T-helper 1 cell treated with Interleukin-12 subunit alpha and Interleukin-12 subunit beta and Interleukin-4 antibody, amounts not matched to agents 30 ng/mL and 1 ng/mL, for 36 hours (primary cell): ENCODE measurements at regions not wholly inside any gene's neighbourhood (a gene's known extent, or its start where the extent isn't known, plus 50 kb on each side); places are given as distances from the start of the nearest gene placed in this dataset.
"Not testable (repeated sequence)": the region's sequence is repeated elsewhere in the genome, so short reads cannot be mapped to it uniquely, and the experiment has no call there.

Source experiments
- intact Hi-C: fragments of 100-400 bp; cut with micrococcal nuclease; formaldehyde crosslinking; loops from one replicate; pipeline ENCODE4 v1.15.1; 2024

DNA sequence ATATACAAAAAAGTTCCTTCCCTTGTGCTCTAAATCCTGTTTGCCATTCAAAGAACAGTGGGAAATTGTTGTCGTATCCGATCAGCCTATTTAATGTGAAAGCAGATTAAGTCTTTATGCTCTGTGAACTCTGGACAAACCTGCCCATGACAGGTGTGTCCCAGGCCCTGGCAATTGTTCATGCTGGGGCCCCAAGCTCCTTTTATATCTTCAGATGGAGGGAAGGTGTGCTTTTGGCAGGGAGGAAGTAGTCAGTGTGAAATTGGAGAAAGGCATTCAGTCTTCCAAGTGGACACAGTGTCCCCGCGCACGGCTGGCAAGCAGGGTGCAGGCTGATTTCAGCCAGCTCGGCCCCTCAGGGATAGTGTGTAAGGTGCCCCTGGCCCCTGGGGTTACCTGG is 135.1 kb upstream of the F3 start:
- intact Hi-C loops: loop anchor here (10.0 kb wide), 1 partner anchor 1082 kb away; no protein-coding TSS in a partner anchor

DNA sequence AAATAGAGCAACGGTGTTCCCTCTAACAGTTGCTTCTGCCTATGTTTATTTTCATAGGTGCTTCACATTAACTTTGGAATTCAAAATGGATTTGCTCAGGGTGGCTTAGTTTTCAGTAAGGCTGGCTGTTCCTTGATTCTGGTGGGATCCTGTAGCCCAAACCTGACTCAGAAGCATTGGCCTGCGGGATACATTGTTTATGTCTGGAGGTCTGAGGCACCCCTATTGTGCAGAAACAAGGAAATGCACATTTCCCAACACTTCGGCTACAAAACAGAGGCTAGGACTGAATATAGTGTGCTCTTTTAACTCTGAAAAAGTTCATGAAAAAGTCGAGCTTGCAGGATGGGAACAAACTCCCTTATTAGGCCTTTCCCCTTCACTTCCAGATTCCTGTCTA is 133.8 kb upstream of the F3 start:
- intact Hi-C loops: loop anchor here (10.0 kb wide), 1 partner anchor 1081 kb away; no protein-coding TSS in a partner anchor

DNA sequence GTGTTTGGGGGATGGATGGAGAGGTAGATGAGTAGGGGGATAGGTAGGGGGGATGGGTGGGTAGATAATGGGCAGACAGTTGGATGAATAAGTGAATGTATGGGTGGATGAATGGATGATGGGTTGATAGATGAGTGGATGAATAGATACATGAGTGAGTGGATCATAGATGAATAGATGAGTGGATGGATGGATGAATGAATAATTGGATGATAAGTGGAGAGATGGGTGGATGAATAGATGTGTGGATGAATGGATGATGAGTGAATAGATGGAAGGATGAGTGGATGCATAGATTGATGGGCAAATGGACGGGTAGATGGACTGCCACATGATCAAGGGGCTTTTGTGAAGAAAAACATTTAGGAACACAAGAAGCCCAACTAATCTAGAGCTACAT is 133.3 kb upstream of the F3 start:
- intact Hi-C loops: loop anchor here (10.0 kb wide), 1 partner anchor 1080 kb away; no protein-coding TSS in a partner anchor

DNA sequence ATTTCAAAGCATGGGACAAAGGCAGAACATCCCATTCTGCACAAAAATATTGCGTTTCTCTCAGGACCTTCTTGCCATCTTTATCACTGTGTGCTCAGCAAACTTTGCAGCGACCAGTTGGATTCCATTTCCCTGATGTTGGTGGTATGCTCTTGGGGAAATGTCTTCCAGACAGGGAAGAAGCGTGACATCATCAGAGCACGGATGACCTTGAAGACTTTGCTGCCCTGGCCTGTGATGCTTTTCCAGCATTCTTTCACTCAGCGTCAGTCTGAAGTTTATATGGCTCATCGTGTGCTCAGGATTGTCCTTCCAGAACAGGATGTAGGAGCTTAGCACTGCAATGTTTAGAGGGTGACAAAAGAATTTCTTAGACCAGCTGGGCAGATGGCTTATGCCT is 131.4 kb upstream of the F3 start:
- intact Hi-C loops: loop anchor here (10.0 kb wide), 1 partner anchor 1078 kb away; no protein-coding TSS in a partner anchor

DNA sequence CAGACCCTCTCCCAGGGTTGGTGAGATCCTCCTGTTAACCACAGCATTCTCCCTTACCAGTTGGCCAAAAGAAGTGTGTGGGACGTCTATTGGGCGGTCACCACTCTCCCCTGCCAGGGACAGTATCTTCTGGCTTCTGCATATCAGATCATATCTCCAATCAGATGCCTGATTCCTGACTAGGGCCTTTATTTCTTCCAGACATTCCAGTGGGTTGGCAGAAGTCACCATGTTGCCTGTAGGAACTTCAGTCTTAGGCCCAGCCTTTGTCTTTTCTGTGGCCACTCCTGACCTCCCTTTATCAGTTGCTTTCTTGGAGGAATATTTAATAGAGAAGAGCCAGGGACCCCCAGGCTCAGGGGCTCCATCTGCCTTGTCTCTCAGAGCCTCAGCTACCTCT is 130.4 kb upstream of the F3 start:
- intact Hi-C loops: loop anchor here (10.0 kb wide), 1 partner anchor 1077 kb away; no protein-coding TSS in a partner anchor

DNA sequence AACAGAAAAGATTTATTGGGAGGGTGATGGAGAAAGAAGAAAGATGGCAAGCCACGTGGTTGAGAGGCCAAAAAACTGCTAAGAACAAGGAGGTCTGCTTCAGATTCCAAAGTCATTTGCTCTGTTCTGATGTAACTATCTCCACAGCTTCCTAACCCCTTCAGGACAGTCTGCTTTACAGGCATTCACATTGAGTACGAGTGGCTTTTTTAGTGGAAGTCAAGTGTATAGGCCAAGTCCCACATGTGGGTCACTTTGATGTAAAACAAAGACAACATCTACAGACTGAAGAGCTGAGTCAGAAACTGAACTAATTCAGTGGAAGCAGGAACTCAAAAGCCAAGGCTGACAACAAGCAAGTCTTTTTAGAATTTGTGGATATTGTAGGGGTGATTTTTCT is 128.7 kb upstream of the F3 start:
- intact Hi-C loops: loop anchor here (10.0 kb wide), 1 partner anchor 1075 kb away; no protein-coding TSS in a partner anchor

DNA sequence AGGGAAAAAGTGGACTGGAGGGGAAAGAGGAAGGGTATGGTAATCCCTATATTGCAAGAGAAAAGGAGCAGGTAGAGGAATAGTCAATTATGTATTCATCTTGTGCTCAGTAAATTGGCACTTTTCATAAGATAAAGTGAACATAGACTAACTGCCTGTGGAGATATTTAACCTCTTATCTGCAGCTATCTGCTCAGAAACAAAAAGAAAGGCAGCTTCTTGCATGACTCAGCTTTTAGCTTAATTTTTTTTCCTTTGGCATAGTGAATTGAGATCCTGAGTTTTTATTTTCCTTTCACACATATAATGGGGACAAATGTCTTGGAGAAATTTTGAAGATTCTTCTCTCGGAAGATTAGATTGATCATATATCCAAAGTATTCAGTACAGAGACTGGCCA is 127.6 kb upstream of the F3 start:
- intact Hi-C loops: no loop called here

DNA sequence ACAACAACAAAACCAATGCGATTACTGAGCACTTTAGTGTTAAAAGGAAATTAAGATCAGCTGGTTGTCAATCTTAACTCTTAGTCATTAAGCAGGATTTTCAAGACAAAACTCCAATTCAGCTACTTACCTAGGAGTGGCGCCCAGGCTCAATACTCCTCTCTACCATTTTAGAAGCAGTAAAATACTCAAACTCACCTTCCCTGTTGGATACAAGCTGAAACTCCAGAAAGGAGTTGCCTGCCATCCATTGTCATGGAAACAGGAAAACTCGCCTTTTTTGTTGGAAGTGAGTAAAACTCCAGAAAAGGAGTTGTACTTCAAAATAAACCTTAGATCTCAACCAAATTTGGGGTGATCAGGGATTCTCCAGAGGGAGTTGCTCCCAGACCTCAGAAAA is 127.0 kb upstream of the F3 start:
- intact Hi-C loops: no loop called here

DNA sequence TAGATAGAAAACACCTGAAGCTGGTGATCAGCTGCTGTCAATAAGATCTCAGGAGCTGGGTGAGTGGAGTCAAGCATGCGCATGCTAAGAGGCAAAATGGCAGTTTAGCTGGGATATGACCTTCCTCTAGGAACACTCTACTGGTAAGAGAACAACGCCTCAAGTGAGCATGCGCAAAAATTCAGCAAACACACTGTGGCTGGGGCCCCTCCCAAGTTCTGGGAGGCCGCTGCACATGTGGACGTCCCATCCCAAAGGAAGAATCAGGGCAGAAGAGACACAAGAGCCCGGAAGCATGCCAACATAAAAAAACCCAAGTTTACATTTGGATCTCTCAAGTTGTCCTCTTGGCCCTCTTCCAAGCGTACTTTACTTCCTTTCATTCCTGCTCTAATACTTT is 126.3 kb upstream of the F3 start:
- intact Hi-C loops: no loop called here

DNA sequence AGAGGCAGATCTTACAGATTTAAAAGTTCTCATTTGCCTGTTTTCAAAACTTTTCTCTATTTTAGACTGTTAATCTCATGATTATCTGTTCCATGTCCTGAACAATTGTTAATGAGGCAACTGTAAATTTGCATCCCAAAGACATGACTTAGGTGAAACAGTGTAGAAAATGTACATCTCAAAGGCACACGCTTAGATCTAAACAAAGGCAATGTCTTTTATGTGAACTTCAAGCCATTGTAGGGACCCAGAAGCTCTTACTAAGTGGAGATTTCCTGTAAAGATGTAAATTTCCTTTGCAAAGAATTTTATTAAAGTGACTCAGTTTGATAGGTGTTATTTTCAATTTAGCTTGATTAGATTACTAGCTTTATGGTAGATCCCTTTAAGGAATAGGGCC is 125.2 kb upstream of the F3 start:
- intact Hi-C loops: no loop called here

DNA sequence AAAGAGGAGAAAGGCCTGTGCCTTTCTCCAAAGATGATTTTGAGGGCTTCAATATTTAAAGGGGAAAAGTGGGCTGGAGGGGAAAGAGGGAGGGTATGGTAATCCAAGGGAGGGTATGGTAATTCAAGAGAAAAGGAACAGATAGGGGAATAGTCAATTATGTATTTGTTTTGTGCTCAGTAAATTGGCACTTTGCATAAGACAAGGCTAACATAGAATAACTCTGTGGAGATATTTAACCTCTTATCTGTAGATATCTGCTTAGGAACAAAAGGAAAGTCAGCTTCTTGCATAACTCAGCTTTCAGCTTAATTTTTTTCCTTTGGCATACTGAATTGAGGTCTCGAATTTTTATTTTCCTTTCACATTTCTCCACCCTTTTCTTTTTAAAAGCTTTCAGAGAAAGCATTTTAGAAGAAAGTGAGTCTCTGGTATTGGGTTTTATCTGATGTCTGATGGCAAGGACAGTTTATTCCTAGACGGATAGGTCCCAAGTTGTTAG is 119.9 kb upstream of the F3 start:
- intact Hi-C loops: loop anchor here (2.0 kb wide), 1 partner anchor 19 kb away; no protein-coding TSS in a partner anchor

DNA sequence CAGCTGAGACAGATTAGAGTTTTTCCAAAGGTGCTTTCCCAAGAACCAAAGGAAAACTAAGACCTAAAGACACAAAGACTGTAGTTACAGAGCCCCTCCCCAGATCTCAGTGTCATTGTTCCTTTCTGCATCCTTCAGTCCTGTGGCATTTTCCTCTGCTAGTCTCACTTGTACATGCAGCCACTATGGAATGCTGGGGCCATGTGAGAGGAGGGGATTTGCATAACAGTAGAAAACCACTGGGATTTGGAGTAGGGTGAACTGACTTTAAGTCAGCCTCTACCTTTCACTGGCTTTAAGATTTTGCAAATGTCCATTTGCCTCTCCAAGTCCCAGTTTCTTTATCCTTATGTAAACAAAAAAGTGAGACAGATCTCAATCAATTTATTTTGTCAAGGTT is 119.4 kb upstream of the F3 start:
- intact Hi-C loops: loop anchor here (2.0 kb wide), 1 partner anchor 20 kb away; no protein-coding TSS in a partner anchor

DNA sequence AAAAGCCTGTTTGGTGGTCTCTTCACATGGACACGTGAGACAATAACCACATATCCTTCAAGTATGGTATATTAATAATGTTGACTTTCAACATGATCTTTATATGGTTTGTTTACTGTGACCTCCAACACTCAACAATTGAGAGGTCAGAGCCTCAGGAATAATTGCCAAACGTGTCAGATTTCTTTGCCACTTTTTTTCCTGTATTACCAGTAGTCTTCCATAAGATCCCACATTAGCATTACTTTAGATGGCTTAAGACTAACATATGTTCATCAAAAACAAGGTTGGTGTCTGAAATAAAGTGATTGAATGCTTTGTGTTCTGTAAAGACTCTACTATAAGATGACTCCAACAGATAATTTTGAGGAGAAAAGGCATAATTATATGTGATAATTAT is 118.7 kb upstream of the F3 start:
- intact Hi-C loops: loop anchor here (2.0 kb wide), 1 partner anchor 21 kb away; no protein-coding TSS in a partner anchor

DNA sequence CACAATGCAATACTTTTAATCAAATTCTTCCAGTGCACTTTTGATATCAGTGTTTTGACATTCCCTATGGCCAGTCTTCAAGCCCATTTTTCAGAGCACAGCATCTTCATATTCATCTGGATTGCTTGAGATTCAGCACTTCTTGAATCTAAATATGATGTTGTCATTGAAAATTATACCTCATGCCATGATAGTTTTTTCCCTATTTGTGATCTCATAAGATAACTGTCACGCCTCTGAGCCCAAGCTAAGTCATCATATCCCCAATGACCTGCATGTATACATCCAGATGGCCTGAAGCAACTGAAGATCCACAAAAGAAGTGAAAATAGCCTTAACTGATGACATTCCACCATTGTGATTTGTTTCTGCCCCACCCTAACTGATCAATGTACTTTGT is 117.6 kb upstream of the F3 start:
- intact Hi-C loops: not testable (repeated sequence)

DNA sequence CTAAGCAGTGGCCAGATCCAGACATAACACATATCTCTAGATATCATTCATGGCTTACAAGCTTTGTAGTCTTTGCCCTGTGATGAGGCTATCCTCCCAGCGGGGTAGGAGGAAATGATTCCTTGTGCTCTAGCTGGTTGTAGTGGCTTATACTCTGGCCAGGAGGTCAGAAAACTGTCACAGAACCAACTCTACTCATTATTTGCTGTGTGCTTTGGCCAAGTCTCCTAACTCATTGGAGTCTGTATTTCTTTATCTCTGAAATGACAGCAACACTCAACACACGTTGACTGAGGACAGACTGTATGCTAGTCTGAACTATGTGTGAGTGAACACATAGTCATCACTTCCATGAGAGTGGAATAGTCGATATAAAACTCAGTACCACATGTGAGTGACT is 116.7 kb upstream of the F3 start:
- intact Hi-C loops: no loop called here

DNA sequence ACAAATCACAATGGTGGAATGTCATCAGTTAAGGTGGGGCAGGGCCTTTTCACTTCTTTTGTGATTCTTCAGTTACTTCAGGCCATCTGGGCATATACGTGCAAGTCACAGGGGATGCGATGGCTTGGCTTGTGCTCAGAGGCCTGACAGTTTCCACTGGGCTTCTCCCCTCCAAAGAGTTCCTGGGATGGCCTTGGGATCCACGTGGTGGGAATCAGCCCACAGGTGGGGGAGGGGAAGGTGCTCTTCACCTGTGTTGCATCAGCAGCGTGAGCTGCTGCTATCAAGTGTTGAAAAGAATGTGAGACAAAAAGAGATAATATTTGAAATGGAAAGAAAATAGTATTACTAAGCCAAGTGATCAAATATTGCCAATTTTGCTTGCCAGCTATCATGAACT is 116.2 kb upstream of the F3 start:
- intact Hi-C loops: not testable (repeated sequence)

DNA sequence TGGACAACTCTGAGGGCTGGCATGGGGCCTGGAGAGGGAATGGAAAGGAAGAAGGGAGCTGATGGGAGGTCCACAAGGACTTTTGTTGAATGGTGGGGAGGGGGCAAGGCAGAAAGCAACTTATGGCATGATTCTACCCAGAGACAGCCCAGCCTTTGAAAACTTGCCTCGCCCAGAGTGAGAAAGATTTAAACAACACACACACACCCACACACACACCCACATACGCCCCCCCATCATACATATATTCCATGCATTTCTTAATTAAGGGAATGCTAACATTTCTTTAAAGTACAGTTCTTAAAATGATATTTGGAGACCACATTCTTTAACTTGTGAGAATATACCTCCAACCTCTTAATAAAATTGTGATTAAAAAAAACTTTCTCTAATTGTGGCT is 115.4 kb upstream of the F3 start:
- intact Hi-C loops: no loop called here

DNA sequence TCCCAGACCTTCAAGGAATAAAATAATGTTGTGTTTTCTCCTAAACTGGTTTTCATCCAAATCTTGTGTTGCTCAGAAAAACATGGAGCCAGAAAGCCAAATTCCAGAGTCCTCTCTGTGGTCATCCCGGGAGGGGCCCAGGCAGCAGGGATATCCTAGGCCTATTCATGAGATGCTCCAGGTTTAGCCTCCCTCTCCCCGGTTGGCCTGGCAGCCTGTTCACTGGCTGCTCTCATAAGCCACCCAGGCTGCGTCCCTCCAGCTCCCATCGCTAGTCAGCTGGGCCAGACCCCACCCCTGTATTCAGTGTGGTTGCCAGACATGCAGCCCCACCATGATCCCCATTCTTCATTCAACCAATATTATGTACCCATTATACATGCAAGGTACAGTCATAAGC is 113.4 kb upstream of the F3 start:
- intact Hi-C loops: no loop called here

DNA sequence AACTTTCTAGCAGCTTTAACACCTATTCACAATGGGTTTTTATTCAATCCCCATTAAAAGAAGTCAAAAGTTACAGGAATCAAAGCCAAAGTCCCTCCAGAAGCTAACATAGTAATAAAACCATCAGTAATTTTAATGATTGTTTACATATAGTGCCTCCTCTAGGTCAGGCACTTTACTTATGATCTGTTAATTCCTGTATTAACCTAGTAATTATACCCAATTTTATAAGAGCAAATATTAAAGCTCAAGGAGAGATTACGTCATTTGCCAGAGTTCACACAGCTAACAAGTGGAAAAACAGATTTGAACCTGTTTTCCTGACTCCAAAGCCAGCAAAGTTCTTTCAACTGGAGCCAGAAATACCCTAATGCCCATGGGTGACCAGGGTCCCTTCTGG is 112.9 kb upstream of the F3 start:
- intact Hi-C loops: no loop called here

DNA sequence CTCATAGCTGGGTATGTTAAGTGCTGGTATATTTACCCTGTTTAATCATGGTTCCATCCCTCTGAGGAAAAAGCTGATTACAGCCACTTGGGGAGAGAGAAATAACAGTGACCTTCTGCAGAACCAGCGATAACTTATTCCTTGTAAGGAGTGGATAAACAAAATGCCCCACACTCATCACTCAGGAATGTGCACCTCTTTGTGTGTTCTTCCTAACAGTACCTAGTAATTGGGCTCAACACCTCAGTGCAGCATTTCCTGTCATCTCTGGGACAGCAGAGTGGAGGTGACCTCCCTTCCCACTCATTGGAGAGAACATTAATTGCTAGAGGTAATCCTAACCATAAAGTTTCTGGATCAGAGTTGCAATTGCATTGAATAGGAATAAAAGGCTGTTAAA is 112.5 kb upstream of the F3 start:
- intact Hi-C loops: no loop called here

DNA sequence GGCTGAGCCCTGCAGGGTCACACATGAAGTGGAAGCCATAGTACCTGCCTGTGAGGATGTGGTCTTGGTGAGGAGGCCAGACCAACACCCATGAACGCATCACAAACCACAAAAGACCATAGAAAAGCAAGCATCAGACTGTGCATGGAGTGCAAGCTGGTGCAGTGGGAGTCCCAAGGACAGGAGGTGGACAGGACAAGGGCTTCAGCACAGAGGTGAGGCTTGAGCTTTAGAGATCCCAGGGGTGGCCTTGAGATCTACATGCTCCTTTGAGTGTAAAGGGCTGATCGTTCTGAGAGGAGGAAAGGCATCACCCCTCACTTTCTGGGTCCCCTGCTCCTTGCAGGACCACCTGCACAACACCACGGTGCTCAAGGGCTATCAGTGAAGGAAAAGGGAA is 111.9 kb upstream of the F3 start:
- intact Hi-C loops: no loop called here

DNA sequence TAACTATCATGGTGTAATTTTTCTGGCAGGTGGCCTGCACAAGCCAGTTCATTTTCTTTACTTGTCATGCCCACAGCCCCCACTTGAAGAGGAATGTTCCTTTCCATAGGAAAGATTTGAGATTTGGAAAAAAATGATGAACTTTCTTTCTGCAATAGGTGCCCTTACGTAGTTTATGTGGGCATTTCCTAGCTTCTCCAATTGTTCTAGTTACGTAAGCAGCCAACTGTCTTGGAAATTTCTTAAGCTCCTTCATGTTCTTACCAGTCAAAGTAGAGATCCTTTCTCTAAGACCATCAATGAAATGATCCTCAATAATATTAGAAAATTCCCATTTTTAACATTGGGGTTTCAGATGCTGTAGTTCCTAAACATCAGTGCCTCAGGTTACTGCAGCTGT is 109.5 kb upstream of the F3 start:
- intact Hi-C loops: no loop called here

DNA sequence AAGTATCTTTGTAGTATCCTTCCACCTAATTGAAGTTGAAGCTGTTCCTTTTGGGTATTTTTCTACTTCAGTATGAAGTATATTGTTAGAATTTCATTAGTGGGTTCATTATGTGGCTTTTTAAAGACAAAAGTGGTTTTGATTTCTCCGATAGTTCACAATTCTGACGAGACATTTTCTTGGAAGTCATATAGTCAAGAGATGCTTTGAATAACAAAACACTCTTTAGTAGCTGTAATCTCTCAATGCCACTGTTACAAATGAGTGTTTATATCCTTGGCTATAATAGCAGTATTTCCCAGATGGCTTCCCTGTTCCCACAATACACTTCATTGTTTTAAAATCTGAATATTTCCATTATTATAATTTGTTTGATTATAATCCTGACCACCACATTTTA is 108.7 kb upstream of the F3 start:
- intact Hi-C loops: no loop called here
